Lung (tissue), 11 donors: ENCODE measurements at regions not wholly inside any gene's neighbourhood (a gene's known extent, or its start where the extent isn't known, plus 50 kb on each side); places are given as distances from the start of the nearest gene placed in this dataset.

Experiments used
- ATAC-seq: fragments of 200-7000 bp; cut with Tn5 transposase; one replicate; pipeline ENCODE4 v1.9.1; 2020; ENCODE audit warnings: moderate number of reproducible peaks; ENCODE audit not compliant: insufficient read depth, low FRiP score
- DNase-seq, 3 donors: peaks; one replicate each; pipeline ENCODE4 v3.0.0-alpha.2; 2013 to 2017
- H3K27ac ChIP-seq, 2 donors: one replicate each; pipeline ENCODE4 v1.5.1; 2013; ENCODE audit warnings: mild to moderate bottlenecking in 2 of 2, moderate library complexity in 2 of 2, control low read depth in 1 of 2, inconsistent platforms in 1 of 2, low read depth in 1 of 2, low read length in 1 of 2
- H3K27me3 ChIP-seq, 3 donors: one replicate each; pipeline ENCODE4 v1.5.1; 2013; ENCODE audit warnings: low read length in 2 of 3; ENCODE audit not compliant: control insufficient read depth in 3 of 3, insufficient read depth in 3 of 3
- H3K36me3 ChIP-seq, 4 donors: one replicate each; pipeline ENCODE4 v1.5.1; 2013; ENCODE audit warnings: low read length in 4 of 4, mild to moderate bottlenecking in 1 of 4, moderate library complexity in 1 of 4; ENCODE audit not compliant: control insufficient read depth in 4 of 4, insufficient read depth in 4 of 4
- H3K4me1 ChIP-seq, 5 donors: one replicate each; pipeline ENCODE4 v1.5.1; 2013; ENCODE audit warnings: low read length in 5 of 5, mild to moderate bottlenecking in 2 of 5, moderate library complexity in 1 of 5; ENCODE audit not compliant: control insufficient read depth in 5 of 5, insufficient read depth in 5 of 5
- H3K4me3 ChIP-seq: one replicate; pipeline ENCODE4 v1.5.1; 2013; ENCODE audit warnings: mild to moderate bottlenecking, control low read depth, moderate library complexity
- H3K9ac ChIP-seq, 2 donors: one replicate each; pipeline ENCODE4 v1.5.1; 2013; ENCODE audit warnings: low read length in 2 of 2, control low read depth in 1 of 2; ENCODE audit not compliant: insufficient read depth in 1 of 2
- H3K9me3 ChIP-seq, 4 donors: one replicate each; pipeline ENCODE4 v1.5.1; 2013; ENCODE audit warnings: low read length in 3 of 4, mild to moderate bottlenecking in 1 of 4, moderate library complexity in 1 of 4; ENCODE audit not compliant: control insufficient read depth in 4 of 4, insufficient read depth in 3 of 4
- WGBS, 2 donors: extraction: QIAGEN DNeasy Blood & Tissue Kit; methylation state at CpG; one replicate each; pipeline ENCODE4 v1.1.7; 2013; 5-methylcytosine and 5-hydroxymethylcytosine counted together
- TF ChIP-seq, protein P1 (sequence below): IDR thresholded peaks from 2 replicates; pipeline ENCODE4 v1.5.1; 2012; ENCODE audit warnings: mild to moderate bottlenecking; ENCODE audit errors: control extremely low read depth, extremely low read depth
- donor health status: control.
- donor health status: control.
- donor health status: Bipolar disorder and iron deficiency.
- donor health status: healthy.
- donor health status: DM: yes; HTN: yes; CAD: no.

DNA sequence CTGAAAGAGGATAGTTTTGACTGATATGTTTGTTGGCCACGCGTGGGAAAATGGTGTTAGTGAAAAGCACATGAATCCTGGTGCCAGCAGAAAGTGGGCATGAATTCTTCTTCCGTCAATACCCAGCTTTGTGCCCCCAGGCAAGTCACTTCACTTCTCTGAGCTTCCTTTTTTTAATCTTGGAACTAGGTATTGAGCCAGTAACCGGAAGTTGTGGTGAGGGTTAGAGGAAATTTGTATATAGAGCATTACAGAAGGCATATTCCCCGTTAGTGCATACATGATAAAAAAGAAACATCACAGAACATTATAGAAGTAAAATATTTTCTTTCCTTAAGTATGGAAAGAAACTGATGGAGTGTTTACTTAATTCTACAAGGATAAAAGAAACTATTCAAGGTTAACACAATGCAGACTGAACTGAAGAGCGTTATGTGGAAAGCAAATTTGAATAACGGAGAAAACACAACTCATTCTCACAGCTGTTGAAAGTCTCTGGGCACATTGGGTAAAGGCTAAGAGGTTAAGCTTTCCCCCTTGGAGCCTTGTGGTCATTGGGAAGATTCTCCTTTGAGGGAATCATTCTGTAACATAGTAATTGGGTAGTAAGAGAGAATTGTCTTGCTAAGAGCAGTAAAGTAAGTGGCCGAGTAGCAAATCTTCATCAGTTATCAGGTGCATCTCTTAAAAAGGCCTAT lies 223.1 kb downstream of the BCAS1 start:
- Histone ChIP-seq H3K9me3 (no peaks in the 10 kb centered on the region), H3K27me3 (no peaks in the 10 kb centered on the region), H3K9ac (no peak overlapping the region), H3K36me3 (no peaks in the 10 kb centered on the region), H3K4me3 (no peak overlapping the region), H3K4me1 (peaks cover 0 to 10% (median 0%) of the 10 kb centered on the region in 5 donors), H3K27ac (no peak overlapping the region)
- DNase-seq = no peak
- no peak for ATAC-seq
- WGBS, 2 donors = 26 to 59% methylated on average over 8 of the region's 8 CpGs
- TF ChIP-seq, protein P1, sequence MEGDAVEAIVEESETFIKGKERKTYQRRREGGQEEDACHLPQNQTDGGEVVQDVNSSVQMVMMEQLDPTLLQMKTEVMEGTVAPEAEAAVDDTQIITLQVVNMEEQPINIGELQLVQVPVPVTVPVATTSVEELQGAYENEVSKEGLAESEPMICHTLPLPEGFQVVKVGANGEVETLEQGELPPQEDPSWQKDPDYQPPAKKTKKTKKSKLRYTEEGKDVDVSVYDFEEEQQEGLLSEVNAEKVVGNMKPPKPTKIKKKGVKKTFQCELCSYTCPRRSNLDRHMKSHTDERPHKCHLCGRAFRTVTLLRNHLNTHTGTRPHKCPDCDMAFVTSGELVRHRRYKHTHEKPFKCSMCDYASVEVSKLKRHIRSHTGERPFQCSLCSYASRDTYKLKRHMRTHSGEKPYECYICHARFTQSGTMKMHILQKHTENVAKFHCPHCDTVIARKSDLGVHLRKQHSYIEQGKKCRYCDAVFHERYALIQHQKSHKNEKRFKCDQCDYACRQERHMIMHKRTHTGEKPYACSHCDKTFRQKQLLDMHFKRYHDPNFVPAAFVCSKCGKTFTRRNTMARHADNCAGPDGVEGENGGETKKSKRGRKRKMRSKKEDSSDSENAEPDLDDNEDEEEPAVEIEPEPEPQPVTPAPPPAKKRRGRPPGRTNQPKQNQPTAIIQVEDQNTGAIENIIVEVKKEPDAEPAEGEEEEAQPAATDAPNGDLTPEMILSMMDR = no peak

DNA sequence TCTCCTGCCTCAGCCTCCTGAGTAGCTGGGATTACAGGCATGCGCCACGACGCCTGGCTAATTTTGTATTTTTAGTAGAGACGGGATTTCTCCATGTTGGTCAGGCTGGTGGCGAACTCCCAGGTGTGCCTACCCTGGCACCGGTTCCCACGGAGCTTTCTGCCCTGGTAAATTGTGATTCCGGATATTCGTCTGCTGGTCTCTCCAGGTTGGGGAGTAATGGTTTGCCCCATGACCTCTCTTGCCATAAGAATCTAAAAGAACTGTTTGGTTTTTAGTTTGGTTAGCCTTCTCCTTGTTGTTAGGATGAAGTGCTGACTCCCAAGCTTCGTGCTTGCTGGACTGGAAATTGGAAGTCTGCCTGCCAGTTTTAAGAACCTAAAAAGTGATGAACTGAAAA lies 223.8 kb downstream of the BCAS1 start:
- WGBS, 2 donors = 87 to 93% methylated on average over 10 of the region's 10 CpGs
- H3K4me1 ChIP-seq = peaks cover 0 to 10% (median 0%) of the 10 kb centered on the region in 5 donors
- H3K27me3 ChIP-seq = no peaks in the 10 kb centered on the region
- no peak overlapping the region for H3K27ac ChIP-seq
- TF ChIP-seq, protein P1 = no peak
- H3K9ac ChIP-seq = no peak overlapping the region
- no peak overlapping the region for H3K4me3 ChIP-seq
- H3K9me3 ChIP-seq = no peaks in the 10 kb centered on the region
- DNase-seq (no peak), ATAC-seq (no peak)
- no peaks in the 10 kb centered on the region for H3K36me3 ChIP-seq

GRCh38 chr20:53845980-53846379 lies 224.4 kb downstream of the BCAS1 start:
- no peak for ATAC-seq
- WGBS, 2 donors = 70 to 90% methylated on average over 1 of the region's 1 CpG
- no peak overlapping the region for H3K4me3 ChIP-seq
- H3K9me3 ChIP-seq = no peaks in the 10 kb centered on the region
- no peak overlapping the region for H3K9ac ChIP-seq
- H3K27me3 ChIP-seq = no peaks in the 10 kb centered on the region
- H3K36me3 ChIP-seq = no peaks in the 10 kb centered on the region
- peaks cover 0 to 10% (median 0%) of the 10 kb centered on the region in 5 donors for H3K4me1 ChIP-seq
- H3K27ac ChIP-seq = no peak overlapping the region
- no peak for DNase-seq
- TF ChIP-seq, protein P1 = no peak

- H3K27ac ChIP-seq = no peak overlapping the region
- no peak for DNase-seq
- H3K9ac ChIP-seq = no peak overlapping the region
- H3K27me3 ChIP-seq = no peaks in the 10 kb centered on the region
- TF ChIP-seq, protein P1 = no peak
- no peaks in the 10 kb centered on the region for H3K36me3 ChIP-seq
- no peak overlapping the region for H3K4me3 ChIP-seq
- no peak for ATAC-seq
- H3K4me1 ChIP-seq = peaks cover 0 to 15% (median 2%) of the 10 kb centered on the region in 5 donors
- no peaks in the 10 kb centered on the region for H3K9me3 ChIP-seq
- 72 to 81% methylated on average over 8 of the region's 8 CpGs for WGBS, 2 donors
Observed at GRCh38 chr20:53844259-53844658, 226.1 kb downstream of the BCAS1 start.
